ENCODE measurements at regions not wholly inside any gene's neighbourhood (a gene's known extent, or its start where the extent isn't known, plus 50 kb on each side); places are given as distances from the start of the nearest gene placed in this dataset.
"Not testable (repeated sequence)": the region's sequence is repeated elsewhere in the genome, so short reads cannot be mapped to it uniquely, and the experiment has no call there.

- H3K27me3 ChIP-seq (ENCODE audit: control insufficient read depth, insufficient read depth, low read length) = no peaks in the 10 kb centered on the region
- H3K9me3 ChIP-seq (ENCODE audit: control insufficient read depth, low read length) = no peaks in the 10 kb centered on the region
- H3K4me1 ChIP-seq (ENCODE audit: control insufficient read depth, insufficient read depth, low read length) = peaks cover 5% of the 10 kb centered on the region
- H3K4me3 ChIP-seq (ENCODE audit: low read length) = no peak overlapping the region
- no peak overlapping the region for H3K9ac ChIP-seq (ENCODE audit: low read length)
- H3K36me3 ChIP-seq (ENCODE audit: control insufficient read depth, insufficient read depth, low read length) = no peaks in the 10 kb centered on the region
Observed at GRCh38 chr6:19181211-19181610, 656.0 kb upstream of the ID4 start.

GRCh38 chr6:19193624-19194023, 643.5 kb upstream of the ID4 start:
- no peaks in the 10 kb centered on the region for H3K36me3 ChIP-seq (ENCODE audit: control insufficient read depth, insufficient read depth, low read length)
- no peaks in the 10 kb centered on the region for H3K27me3 ChIP-seq (ENCODE audit: control insufficient read depth, insufficient read depth, low read length)
- no peak overlapping the region for H3K4me3 ChIP-seq (ENCODE audit: low read length)
- H3K9me3 ChIP-seq (ENCODE audit: control insufficient read depth, low read length) = no peaks in the 10 kb centered on the region
- no peak overlapping the region for H3K9ac ChIP-seq (ENCODE audit: low read length)
- H3K4me1 ChIP-seq (ENCODE audit: control insufficient read depth, insufficient read depth, low read length) = no peaks in the 10 kb centered on the region

- Histone ChIP-seq H3K27me3 (ENCODE audit: control insufficient read depth, insufficient read depth, low read length) (no peaks in the 10 kb centered on the region), H3K9ac (ENCODE audit: low read length) (no peak overlapping the region), H3K9me3 (ENCODE audit: control insufficient read depth, low read length) (no peaks in the 10 kb centered on the region), H3K36me3 (ENCODE audit: control insufficient read depth, insufficient read depth, low read length) (no peaks in the 10 kb centered on the region), H3K4me3 (ENCODE audit: low read length) (no peak overlapping the region), H3K4me1 (ENCODE audit: control insufficient read depth, insufficient read depth, low read length) (no peaks in the 10 kb centered on the region)
Observed at GRCh38 chr6:19204445-19204844, 632.7 kb upstream of the ID4 start.

- no peak overlapping the region for H3K9ac ChIP-seq (ENCODE audit: low read length)
- H3K27me3 ChIP-seq (ENCODE audit: control insufficient read depth, insufficient read depth, low read length) = no peaks in the 10 kb centered on the region
- no peak overlapping the region for H3K4me3 ChIP-seq (ENCODE audit: low read length)
- no peaks in the 10 kb centered on the region for H3K36me3 ChIP-seq (ENCODE audit: control insufficient read depth, insufficient read depth, low read length)
- no peaks in the 10 kb centered on the region for H3K4me1 ChIP-seq (ENCODE audit: control insufficient read depth, insufficient read depth, low read length)
- H3K9me3 ChIP-seq (ENCODE audit: control insufficient read depth, low read length) = no peaks in the 10 kb centered on the region
Observed at GRCh38 chr6:19205076-19205475, 632.1 kb upstream of the ID4 start.

GRCh38 chr6:19209202-19209601, 628.0 kb upstream of the ID4 start:
- no peaks in the 10 kb centered on the region for H3K4me1 ChIP-seq (ENCODE audit: control insufficient read depth, insufficient read depth, low read length)
- H3K4me3 ChIP-seq (ENCODE audit: low read length) = no peak overlapping the region
- H3K9ac ChIP-seq (ENCODE audit: low read length) = no peak overlapping the region
- no peaks in the 10 kb centered on the region for H3K36me3 ChIP-seq (ENCODE audit: control insufficient read depth, insufficient read depth, low read length)
- no peaks in the 10 kb centered on the region for H3K27me3 ChIP-seq (ENCODE audit: control insufficient read depth, insufficient read depth, low read length)
- no peaks in the 10 kb centered on the region for H3K9me3 ChIP-seq (ENCODE audit: control insufficient read depth, low read length)

GRCh38 chr6:19210849-19211590, 626.1 kb upstream of the ID4 start:
- H3K4me1 ChIP-seq (ENCODE audit: control insufficient read depth, insufficient read depth, low read length) = no peaks in the 10 kb centered on the region

GRCh38 chr6:19214231-19214630, 622.9 kb upstream of the ID4 start:
- no peak overlapping the region for H3K4me3 ChIP-seq (ENCODE audit: low read length)
- H3K36me3 ChIP-seq (ENCODE audit: control insufficient read depth, insufficient read depth, low read length) = no peaks in the 10 kb centered on the region
- no peak overlapping the region for H3K9ac ChIP-seq (ENCODE audit: low read length)
- H3K4me1 ChIP-seq (ENCODE audit: control insufficient read depth, insufficient read depth, low read length) = peaks cover 4% of the 10 kb centered on the region
- H3K9me3 ChIP-seq (ENCODE audit: control insufficient read depth, low read length) = no peaks in the 10 kb centered on the region
- no peaks in the 10 kb centered on the region for H3K27me3 ChIP-seq (ENCODE audit: control insufficient read depth, insufficient read depth, low read length)

More at GRCh38 chr6:19210849-19211590, 626.1 kb upstream of the ID4 start:
- H3K9ac ChIP-seq (ENCODE audit: low read length) = no peak overlapping the region
- no peaks in the 10 kb centered on the region for H3K9me3 ChIP-seq (ENCODE audit: control insufficient read depth, low read length)
- no peak overlapping the region for H3K4me3 ChIP-seq (ENCODE audit: low read length)
- no peaks in the 10 kb centered on the region for H3K27me3 ChIP-seq (ENCODE audit: control insufficient read depth, insufficient read depth, low read length)
- no peaks in the 10 kb centered on the region for H3K36me3 ChIP-seq (ENCODE audit: control insufficient read depth, insufficient read depth, low read length)

- Histone ChIP-seq H3K9me3 (ENCODE audit: control insufficient read depth, low read length) (no peaks in the 10 kb centered on the region), H3K4me3 (ENCODE audit: low read length) (no peak overlapping the region)
Observed at GRCh38 chr6:19219931-19220330, 617.2 kb upstream of the ID4 start.

GRCh38 chr6:19231878-19232561, 605.1 kb upstream of the ID4 start:
- H3K9me3 ChIP-seq (ENCODE audit: control insufficient read depth, low read length) = no peaks in the 10 kb centered on the region
- no peaks in the 10 kb centered on the region for H3K27me3 ChIP-seq (ENCODE audit: control insufficient read depth, insufficient read depth, low read length)
- H3K36me3 ChIP-seq (ENCODE audit: control insufficient read depth, insufficient read depth, low read length) = no peaks in the 10 kb centered on the region
- H3K4me3 ChIP-seq (ENCODE audit: low read length) = no peak overlapping the region
- H3K4me1 ChIP-seq (ENCODE audit: control insufficient read depth, insufficient read depth, low read length) = peaks cover 4% of the 10 kb centered on the region
- H3K9ac ChIP-seq (ENCODE audit: low read length) = no peak overlapping the region

More at GRCh38 chr6:19219931-19220330, 617.2 kb upstream of the ID4 start:
- no peak overlapping the region for H3K9ac ChIP-seq (ENCODE audit: low read length)
- H3K36me3 ChIP-seq (ENCODE audit: control insufficient read depth, insufficient read depth, low read length) = no peaks in the 10 kb centered on the region
- H3K4me1 ChIP-seq (ENCODE audit: control insufficient read depth, insufficient read depth, low read length) = peaks cover 4% of the 10 kb centered on the region
- H3K27me3 ChIP-seq (ENCODE audit: control insufficient read depth, insufficient read depth, low read length) = no peaks in the 10 kb centered on the region

- no peaks in the 10 kb centered on the region for H3K36me3 ChIP-seq (ENCODE audit: control insufficient read depth, insufficient read depth, low read length)
- H3K27me3 ChIP-seq (ENCODE audit: control insufficient read depth, insufficient read depth, low read length) = no peaks in the 10 kb centered on the region
- no peak overlapping the region for H3K9ac ChIP-seq (ENCODE audit: low read length)
- no peak overlapping the region for H3K4me3 ChIP-seq (ENCODE audit: low read length)
- H3K9me3 ChIP-seq (ENCODE audit: control insufficient read depth, low read length) = no peaks in the 10 kb centered on the region
- no peaks in the 10 kb centered on the region for H3K4me1 ChIP-seq (ENCODE audit: control insufficient read depth, insufficient read depth, low read length)
Observed at GRCh38 chr6:19245656-19246055, 591.5 kb upstream of the ID4 start.

- not testable (repeated sequence) for H3K36me3 ChIP-seq (ENCODE audit: control insufficient read depth, insufficient read depth, low read length); H3K4me1 ChIP-seq (ENCODE audit: control insufficient read depth, insufficient read depth, low read length); H3K4me3 ChIP-seq (ENCODE audit: low read length); H3K27me3 ChIP-seq (ENCODE audit: control insufficient read depth, insufficient read depth, low read length); H3K9ac ChIP-seq (ENCODE audit: low read length); H3K9me3 ChIP-seq (ENCODE audit: control insufficient read depth, low read length)
Observed at GRCh38 chr6:19247181-19247580, 590.0 kb upstream of the ID4 start.

- not testable (repeated sequence) for H3K36me3 ChIP-seq (ENCODE audit: control insufficient read depth, insufficient read depth, low read length); H3K4me3 ChIP-seq (ENCODE audit: low read length); H3K9me3 ChIP-seq (ENCODE audit: control insufficient read depth, low read length); H3K27me3 ChIP-seq (ENCODE audit: control insufficient read depth, insufficient read depth, low read length); H3K9ac ChIP-seq (ENCODE audit: low read length); H3K4me1 ChIP-seq (ENCODE audit: control insufficient read depth, insufficient read depth, low read length)
Observed at GRCh38 chr6:19256123-19256522, 581.0 kb upstream of the ID4 start.

Measured in mucosa of stomach (tissue), 1 donor.